ENCODE measurements at regions not wholly inside any gene's neighbourhood (a gene's known extent, or its start where the extent isn't known, plus 50 kb on each side); places are given as distances from the start of the nearest gene placed in this dataset.
A peak's percentile ranks its signal among the peaks of the same experiment; 100 is the strongest.

DNA sequence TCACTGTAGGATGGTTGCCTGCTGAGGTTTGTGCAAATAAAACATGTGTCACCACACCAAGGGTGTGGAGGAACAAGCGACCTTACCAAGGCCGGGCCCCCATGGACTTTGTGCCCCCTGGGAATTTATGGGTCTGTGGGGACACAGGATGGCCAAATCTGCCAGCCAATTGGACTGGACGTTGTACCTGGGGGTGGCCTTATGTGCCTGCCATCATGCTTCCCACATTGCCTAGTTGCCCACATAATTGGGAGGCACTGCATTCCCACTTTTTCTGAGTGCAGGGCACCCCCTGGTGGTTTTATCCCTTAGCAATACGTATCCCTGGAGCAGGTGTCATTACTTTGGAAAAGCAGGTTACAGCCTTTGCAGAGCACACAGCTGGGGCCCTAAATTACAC is 92.6 kb upstream of the TMPO start:
- Histone ChIP-seq H3K4me1 (ENCODE audit: insufficient read depth, insufficient read length) (peaks cover 9% of the 10 kb centered on the region), H3K36me3 (ENCODE audit: insufficient read depth, insufficient read length, low read length) (no peaks in the 10 kb centered on the region), H3K9me3 (ENCODE audit: insufficient read depth, low read length) (no peaks in the 10 kb centered on the region), H3K4me3 (ENCODE audit: insufficient read length, low read depth) (no peak overlapping the region), H3K9ac (ENCODE audit: insufficient read length, low read depth) (no peak overlapping the region), H3K27me3 (ENCODE audit: insufficient read depth, insufficient read length) (peaks cover 3% of the 10 kb centered on the region)
- TF ChIP-seq SUZ12 (IDR thresholded peaks at IDR 0.05; ENCODE audit: extremely low read depth, insufficient read depth, insufficient read length) (no peak), YY1 (IDR thresholded peaks at IDR 0.05; ENCODE audit: insufficient read depth, insufficient read length) (no peak), ZNF274 (IDR thresholded peaks at IDR 0.05; ENCODE audit: low read depth, low read length) (no peak)
- no peak for DNase-seq (ENCODE audit: low read depth, low spot score)

GRCh38 chr12:98423963-98424362 is 91.4 kb upstream of the TMPO start:
- DNase-seq (ENCODE audit: low read depth, low spot score), result no peak
- TF ChIP-seq ZNF274 (IDR thresholded peaks at IDR 0.05; ENCODE audit: low read depth, low read length) (no peak), YY1 (IDR thresholded peaks at IDR 0.05; ENCODE audit: insufficient read depth, insufficient read length) (no peak), SUZ12 (IDR thresholded peaks at IDR 0.05; ENCODE audit: extremely low read depth, insufficient read depth, insufficient read length) (no peak)

DNA sequence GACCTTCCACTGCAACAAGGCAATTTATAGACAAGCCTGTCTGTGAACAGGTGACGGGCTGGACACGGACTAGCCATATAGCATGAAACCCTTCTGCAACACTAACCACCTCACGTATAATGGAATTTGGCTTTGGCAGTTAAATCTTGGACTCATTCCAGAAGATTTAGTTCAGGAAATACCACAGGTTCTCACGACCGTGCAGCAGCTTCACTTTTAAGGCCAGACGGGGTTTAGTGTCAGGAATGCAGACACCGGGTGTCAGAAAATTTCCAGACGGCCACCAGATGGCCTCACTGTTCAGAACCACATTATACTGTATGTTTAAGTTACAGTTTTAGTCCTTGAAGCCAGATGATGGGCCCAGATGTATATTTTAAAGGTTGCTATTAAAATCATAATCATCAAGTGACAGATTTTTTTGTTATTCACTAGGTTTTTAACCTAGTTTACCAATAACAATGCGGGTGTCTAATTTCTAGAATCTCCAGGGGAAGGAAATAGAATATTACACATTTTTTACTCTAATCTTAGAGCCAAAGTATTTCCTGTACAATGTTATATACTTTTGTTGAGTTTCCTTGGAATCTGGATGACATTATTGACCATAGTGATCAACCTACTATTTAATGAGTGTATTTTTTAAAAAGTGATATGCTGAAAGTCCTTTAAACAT is 90.5 kb upstream of the TMPO start:
- H3K4me3 ChIP-seq (ENCODE audit: insufficient read length, low read depth), result no peak overlapping the region
- H3K36me3 ChIP-seq (ENCODE audit: insufficient read depth, insufficient read length, low read length), result no peaks in the 10 kb centered on the region
- no peak overlapping the region for H3K9ac ChIP-seq (ENCODE audit: insufficient read length, low read depth)
- peak; percentile 49 for DNase-seq (ENCODE audit: low read depth, low spot score)
- peaks cover 3% of the 10 kb centered on the region for H3K27me3 ChIP-seq (ENCODE audit: insufficient read depth, insufficient read length)
- peaks cover 4% of the 10 kb centered on the region for H3K4me1 ChIP-seq (ENCODE audit: insufficient read depth, insufficient read length)
- H3K9me3 ChIP-seq (ENCODE audit: insufficient read depth, low read length), result no peaks in the 10 kb centered on the region
- TF ChIP-seq ZNF274 (IDR thresholded peaks at IDR 0.05; ENCODE audit: low read depth, low read length), result no peak
- TF ChIP-seq YY1 (IDR thresholded peaks at IDR 0.05; ENCODE audit: insufficient read depth, insufficient read length), result no peak
- TF ChIP-seq SUZ12 (IDR thresholded peaks at IDR 0.05; ENCODE audit: extremely low read depth, insufficient read depth, insufficient read length), result no peak

More at GRCh38 chr12:98423963-98424362, 91.4 kb upstream of the TMPO start:
- Histone ChIP-seq H3K27me3 (ENCODE audit: insufficient read depth, insufficient read length) (peaks cover 3% of the 10 kb centered on the region), H3K9ac (ENCODE audit: insufficient read length, low read depth) (no peak overlapping the region), H3K9me3 (ENCODE audit: insufficient read depth, low read length) (no peaks in the 10 kb centered on the region), H3K4me3 (ENCODE audit: insufficient read length, low read depth) (no peak overlapping the region), H3K36me3 (ENCODE audit: insufficient read depth, insufficient read length, low read length) (no peaks in the 10 kb centered on the region), H3K4me1 (ENCODE audit: insufficient read depth, insufficient read length) (peaks cover 7% of the 10 kb centered on the region)

DNA sequence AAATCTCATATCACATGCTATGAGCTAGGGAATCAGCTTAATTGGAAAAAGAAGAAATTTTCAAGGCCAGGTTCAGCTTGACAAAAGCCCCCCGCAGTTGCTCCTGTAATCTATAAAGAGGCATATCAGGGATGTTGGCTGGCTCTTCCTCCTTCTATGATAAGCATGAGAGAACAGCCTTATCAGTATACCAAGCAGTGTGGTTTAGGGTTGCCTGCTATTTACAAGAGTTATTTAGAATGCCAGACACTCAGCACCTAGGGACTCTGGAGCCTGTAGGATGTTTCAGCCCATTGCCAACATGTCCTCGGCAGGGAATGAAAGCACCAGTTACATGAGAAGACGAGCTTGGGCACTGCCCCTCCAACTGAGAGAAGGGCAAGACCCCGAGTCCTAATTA is 89.5 kb upstream of the TMPO start:
- H3K36me3 ChIP-seq (ENCODE audit: insufficient read depth, insufficient read length, low read length), result no peaks in the 10 kb centered on the region

DNA sequence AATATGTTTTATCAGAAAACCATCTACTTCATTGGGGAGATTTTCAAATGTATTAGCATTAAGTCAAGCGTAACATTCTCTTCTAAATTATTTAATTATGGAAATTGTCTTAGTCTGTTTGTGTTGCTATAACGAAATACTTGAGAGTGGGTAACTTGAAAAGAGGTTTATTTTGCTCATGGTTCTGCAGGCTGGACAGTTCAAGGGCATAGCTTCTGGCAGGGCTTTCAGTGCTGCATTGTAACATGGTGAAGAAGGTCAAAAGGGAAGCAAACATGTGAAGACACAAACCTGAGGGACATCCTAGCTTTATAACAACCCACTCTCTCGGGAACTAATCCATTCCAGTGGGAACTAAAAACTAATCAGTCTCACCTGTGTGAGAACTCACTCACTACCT is 84.3 kb upstream of the TMPO start:
- no peak for DNase-seq (ENCODE audit: low read depth, low spot score)
- H3K27me3 ChIP-seq (ENCODE audit: insufficient read depth, insufficient read length), result no peaks in the 10 kb centered on the region
- H3K9ac ChIP-seq (ENCODE audit: insufficient read length, low read depth), result no peak overlapping the region
- H3K9me3 ChIP-seq (ENCODE audit: insufficient read depth, low read length), result peaks cover 8% of the 10 kb centered on the region; the same call in 1 of the 2 replicates
- no peak overlapping the region for H3K4me3 ChIP-seq (ENCODE audit: insufficient read length, low read depth)
- H3K36me3 ChIP-seq (ENCODE audit: insufficient read depth, insufficient read length, low read length), result no peaks in the 10 kb centered on the region
- no peak for TF ChIP-seq SUZ12 (IDR thresholded peaks at IDR 0.05; ENCODE audit: extremely low read depth, insufficient read depth, insufficient read length)
- TF ChIP-seq ZNF274 (IDR thresholded peaks at IDR 0.05; ENCODE audit: low read depth, low read length), result no peak
- no peak for TF ChIP-seq YY1 (IDR thresholded peaks at IDR 0.05; ENCODE audit: insufficient read depth, insufficient read length)
- H3K4me1 ChIP-seq (ENCODE audit: insufficient read depth, insufficient read length), result no peaks in the 10 kb centered on the region

More for the DNA sequence above, 89.5 kb upstream of the TMPO start:
- Histone ChIP-seq H3K27me3 (ENCODE audit: insufficient read depth, insufficient read length) (peaks cover 3% of the 10 kb centered on the region), H3K9me3 (ENCODE audit: insufficient read depth, low read length) (no peaks in the 10 kb centered on the region), H3K4me3 (ENCODE audit: insufficient read length, low read depth) (no peak overlapping the region), H3K4me1 (ENCODE audit: insufficient read depth, insufficient read length) (no peaks in the 10 kb centered on the region), H3K9ac (ENCODE audit: insufficient read length, low read depth) (no peak overlapping the region)
- TF ChIP-seq ZNF274 (IDR thresholded peaks at IDR 0.05; ENCODE audit: low read depth, low read length) (no peak), SUZ12 (IDR thresholded peaks at IDR 0.05; ENCODE audit: extremely low read depth, insufficient read depth, insufficient read length) (no peak), YY1 (IDR thresholded peaks at IDR 0.05; ENCODE audit: insufficient read depth, insufficient read length) (no peak)
- DNase-seq (ENCODE audit: low read depth, low spot score), result no peak

DNA sequence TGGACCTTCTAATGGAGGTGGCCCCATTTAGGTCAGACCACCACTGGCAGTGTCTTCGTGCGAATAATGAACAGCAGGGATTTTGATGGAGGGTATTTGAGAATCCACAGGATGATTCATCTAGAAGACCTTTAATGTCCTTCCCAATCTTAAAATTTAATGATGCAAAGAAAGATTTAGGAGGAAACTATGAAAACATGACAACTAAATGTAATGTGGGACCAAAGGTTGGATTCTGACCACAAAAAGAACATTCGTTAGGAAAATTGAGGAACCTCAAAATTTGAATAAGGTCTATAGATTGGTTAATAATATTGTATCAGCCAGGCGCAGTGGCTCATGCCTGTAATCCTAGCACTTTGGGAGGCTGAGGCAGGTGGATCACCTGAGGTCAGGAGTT is 78.2 kb upstream of the TMPO start:
- peaks cover 2% of the 10 kb centered on the region for H3K4me1 ChIP-seq (ENCODE audit: insufficient read depth, insufficient read length)
- DNase-seq (ENCODE audit: low read depth, low spot score), result no peak
- no peak overlapping the region for H3K4me3 ChIP-seq (ENCODE audit: insufficient read length, low read depth)
- TF ChIP-seq SUZ12 (IDR thresholded peaks at IDR 0.05; ENCODE audit: extremely low read depth, insufficient read depth, insufficient read length), result no peak
- TF ChIP-seq ZNF274 (IDR thresholded peaks at IDR 0.05; ENCODE audit: low read depth, low read length), result no peak
- TF ChIP-seq YY1 (IDR thresholded peaks at IDR 0.05; ENCODE audit: insufficient read depth, insufficient read length), result no peak
- no peaks in the 10 kb centered on the region for H3K36me3 ChIP-seq (ENCODE audit: insufficient read depth, insufficient read length, low read length)
- H3K9ac ChIP-seq (ENCODE audit: insufficient read length, low read depth), result no peak overlapping the region
- no peaks in the 10 kb centered on the region for H3K27me3 ChIP-seq (ENCODE audit: insufficient read depth, insufficient read length)
- H3K9me3 ChIP-seq (ENCODE audit: insufficient read depth, low read length), result no peaks in the 10 kb centered on the region

DNA sequence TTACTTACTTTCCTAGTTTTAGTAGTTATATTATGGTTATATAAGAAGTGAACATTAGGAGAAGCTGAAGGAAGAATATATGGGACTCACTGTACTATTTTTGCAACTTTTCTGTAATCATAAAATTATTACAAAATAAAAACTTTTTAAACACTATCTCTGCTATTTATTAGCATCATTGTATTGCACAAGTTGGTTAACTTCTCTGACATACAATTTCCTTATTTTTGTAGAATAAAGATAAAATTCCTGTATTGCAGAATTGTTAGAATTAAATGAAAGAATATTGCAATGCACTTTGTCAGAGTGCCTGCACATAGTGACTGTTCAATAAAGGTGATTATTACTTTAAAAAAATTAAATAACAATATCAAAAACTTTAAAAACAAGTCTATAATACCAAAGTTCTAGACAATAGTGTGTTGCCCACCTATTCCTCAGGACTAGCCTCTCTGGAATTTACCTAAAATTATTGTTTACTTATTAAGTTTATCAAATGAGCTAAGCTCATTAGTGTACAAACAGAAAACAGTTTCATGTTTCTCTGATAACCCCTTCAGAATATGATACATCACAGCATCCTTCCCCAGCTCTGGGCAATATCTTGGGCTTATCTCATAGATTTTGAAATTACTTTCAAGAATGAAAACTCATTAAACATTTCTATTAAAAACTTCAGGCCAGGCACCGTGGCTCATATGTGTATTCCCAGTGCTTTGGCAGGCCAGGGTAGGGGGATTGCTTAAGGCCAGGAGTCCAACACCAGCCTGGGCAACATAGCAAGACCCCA is 77.4 kb upstream of the TMPO start:
- Histone ChIP-seq H3K9me3 (ENCODE audit: insufficient read depth, low read length) (no peaks in the 10 kb centered on the region), H3K9ac (ENCODE audit: insufficient read length, low read depth) (no peak overlapping the region)
- TF ChIP-seq ZNF274 (IDR thresholded peaks at IDR 0.05; ENCODE audit: low read depth, low read length), result no peak
- TF ChIP-seq YY1 (IDR thresholded peaks at IDR 0.05; ENCODE audit: insufficient read depth, insufficient read length), result no peak
- TF ChIP-seq SUZ12 (IDR thresholded peaks at IDR 0.05; ENCODE audit: extremely low read depth, insufficient read depth, insufficient read length), result no peak

More for the DNA sequence above, 77.4 kb upstream of the TMPO start:
- Histone ChIP-seq H3K27me3 (ENCODE audit: insufficient read depth, insufficient read length) (no peaks in the 10 kb centered on the region), H3K4me3 (ENCODE audit: insufficient read length, low read depth) (no peak overlapping the region), H3K4me1 (ENCODE audit: insufficient read depth, insufficient read length) (peaks cover 2% of the 10 kb centered on the region), H3K36me3 (ENCODE audit: insufficient read depth, insufficient read length, low read length) (no peaks in the 10 kb centered on the region)
- DNase-seq (ENCODE audit: low read depth, low spot score), result no peak

Measured in NT2/D1 (cell line).